GM23248 (cell line): ENCODE measurements at regions not wholly inside any gene's neighbourhood (a gene's known extent, or its start where the extent isn't known, plus 50 kb on each side); places are given as distances from the start of the nearest gene placed in this dataset.

Source experiments
- EZH2 ChIP-seq: fragments of 200-600 bp; sonication (generic); IDR thresholded peaks from 2 replicates; pipeline ENCODE4 v1.6.1; 2018; ENCODE audit warnings: antibody characterized with exemption, mild to moderate bottlenecking; ENCODE audit not compliant: insufficient read depth, poor library complexity, severe bottlenecking
- EZH2phosphoT487 ChIP-seq: fragments of 200-600 bp; sonication (generic); IDR thresholded peaks from 2 replicates; pipeline ENCODE4 v1.6.1; 2018; ENCODE audit warnings: antibody characterized with exemption, moderate library complexity, mild to moderate bottlenecking, low read depth; ENCODE audit not compliant: insufficient read depth

- TF ChIP-seq EZH2 = no peak
- TF ChIP-seq EZH2phosphoT487 = no peak
These were observed 74.2 kb upstream of the CSRP2 start for GRCh38 chr12:76952995-76953394.
